SK-N-SH (cell line): ENCODE measurements at regions not wholly inside any gene's neighbourhood (a gene's known extent, or its start where the extent isn't known, plus 50 kb on each side); places are given as distances from the start of the nearest gene placed in this dataset.

Experiments
- CTCF ChIA-PET: fragments of 300-600, 350-600 bp; formaldehyde crosslinking; extraction: SDS; loops from one replicate; lab custom pipeline; 2021; lab: Yijun Ruan, JAX
- POLR2A ChIA-PET: fragments of 350-600 bp; sonication (Branson Sonifier 250); formaldehyde crosslinking; extraction: SDS; loops from one replicate; lab custom pipeline; 2020; ENCODE audit warnings: antibody characterized with exemption, inconsistent platforms; lab: Yijun Ruan, JAX
- DNase-seq: peaks from one replicate; pipeline ENCODE4 v3.0.0; 2012
- H2AFZ ChIP-seq: fragments of 200-600 bp; sonication (generic); 2 replicates; pipeline ENCODE4 v1.8.1; 2016; ENCODE audit warnings: antibody characterized with exemption, mild to moderate bottlenecking, low read depth
- H3F3A ChIP-seq: fragments of 200-600 bp; sonication (generic); replicated peaks from 2 replicates; pipeline ENCODE3; 2016; ENCODE audit warnings: antibody characterized with exemption, mild to moderate bottlenecking; ENCODE audit not compliant: insufficient read depth
- H3K27ac ChIP-seq, 2 experiments: fragments of 200-500 bp in 1 of 2; fragments of 200-600 bp in 1 of 2; sonication (Bioruptor generic) in 1 of 2; sonication (generic), shearing (Covaris generic) in 1 of 2; 2 replicates each; pipeline versions ENCODE4 v1.5.1 to v1.6.1; 2014 to 2016; ENCODE audit warnings: low read depth in 2 of 2, inconsistent platforms in 1 of 2, low read length in 1 of 2, mild to moderate bottlenecking in 1 of 2, mixed read lengths in 1 of 2
- H3K27me3 ChIP-seq: fragments of 200-600 bp; sonication (generic), shearing (Covaris generic); 2 replicates; pipeline ENCODE4 v1.6.1; 2016; ENCODE audit warnings: mixed run types; ENCODE audit not compliant: insufficient read depth
- H3K36me3 ChIP-seq, 2 experiments: fragments of 200-500 bp in 1 of 2; fragments of 200-600 bp in 1 of 2; sonication (Bioruptor generic) in 1 of 2; sonication (generic) in 1 of 2; replicated peaks in 1 of 2; 2 replicates each; pipeline versions ENCODE3 to v1.5.1; 2014 to 2016; ENCODE audit warnings: low read length in 1 of 2, mild to moderate bottlenecking in 1 of 2; ENCODE audit not compliant: insufficient read depth in 2 of 2, control insufficient read depth in 1 of 2
- H3K4me1 ChIP-seq, 2 experiments: fragments of 200-500 bp in 1 of 2; fragments of 200-600 bp in 1 of 2; sonication (Bioruptor generic) in 1 of 2; sonication (generic), shearing (Covaris generic) in 1 of 2; 2 replicates each; pipeline versions ENCODE4 v1.5.1 to v1.6.1; 2014 to 2016; ENCODE audit warnings: low read depth in 1 of 2, low read length in 1 of 2, mixed run types in 1 of 2; ENCODE audit not compliant: insufficient read depth in 2 of 2, control insufficient read depth in 1 of 2
- H3K4me2 ChIP-seq: fragments of 200-600 bp; sonication (generic), shearing (Covaris generic); 2 replicates; pipeline ENCODE4 v1.6.1; 2017; ENCODE audit warnings: mixed run types
- H3K4me3 ChIP-seq, 2 experiments: fragments of 200-500 bp in 1 of 2; fragments of 200-600 bp in 1 of 2; sonication (Bioruptor generic) in 1 of 2; sonication (generic), shearing (Covaris generic) in 1 of 2; 2 replicates each; pipeline versions ENCODE4 v1.5.1 to v1.8.1; 2014 to 2016; ENCODE audit warnings: low read depth in 2 of 2, inconsistent platforms in 1 of 2, low read length in 1 of 2, mild to moderate bottlenecking in 1 of 2, mixed read lengths in 1 of 2, moderate library complexity in 1 of 2
- H3K79me2 ChIP-seq: fragments of 200-600 bp; sonication (generic); 2 replicates; pipeline ENCODE4 v1.8.1; 2017; ENCODE audit warnings: mild to moderate bottlenecking; ENCODE audit not compliant: insufficient read depth
- H3K9ac ChIP-seq: fragments of 200-600 bp; sonication (generic); 2 replicates; pipeline ENCODE4 v1.6.1; 2017; ENCODE audit warnings: mixed run types
- H3K9me2 ChIP-seq: fragments of 200-600 bp; sonication (generic); 2 replicates; pipeline ENCODE4 v1.6.1; 2017; ENCODE audit warnings: mixed run types
- H3K9me3 ChIP-seq: fragments of 200-600 bp; sonication (generic); 2 replicates; pipeline ENCODE4 v1.6.1; 2017; ENCODE audit warnings: mixed run types, mild to moderate bottlenecking, moderate library complexity
- H4K20me1 ChIP-seq: fragments of 200-600 bp; sonication (generic); 2 replicates; pipeline ENCODE4 v1.6.1; 2017; ENCODE audit warnings: mild to moderate bottlenecking, mixed run types; ENCODE audit not compliant: insufficient read depth
- EP300 ChIP-seq, 2 experiments: IDR thresholded peaks; 2 replicates each; pipeline versions ENCODE4 v1.4.0 to v1.6.1; 2012; ENCODE audit warnings: borderline replicate concordance in 1 of 2, low read depth in 1 of 2, low read length in 1 of 2
- FOXJ3 ChIP-seq: sonication (generic); formaldehyde crosslinking; IDR thresholded peaks from 2 replicates; pipeline ENCODE4 v1.5.1; 2020; ENCODE audit warnings: mild to moderate bottlenecking, missing genetic modification reagents
- GABPA ChIP-seq: IDR thresholded peaks from 2 replicates; pipeline ENCODE4 v1.4.0; 2012; ENCODE audit warnings: low read depth, mild to moderate bottlenecking
- JUND ChIP-seq: IDR thresholded peaks from 2 replicates; pipeline ENCODE4 v1.4.0; 2012
- MEF2A ChIP-seq: IDR thresholded peaks from 2 replicates; pipeline ENCODE4 v1.4.0; 2012; ENCODE audit warnings: low read depth, borderline replicate concordance
- NFIC ChIP-seq: IDR thresholded peaks from 2 replicates; pipeline ENCODE4 v1.4.0; 2012; ENCODE audit warnings: borderline replicate concordance
- NRF1 ChIP-seq: IDR thresholded peaks from 2 replicates; pipeline ENCODE4 v1.6.1; 2012; ENCODE audit warnings: low read depth, mild to moderate bottlenecking, low read length
- POLR2AphosphoS5 ChIP-seq: IDR thresholded peaks from 2 replicates; pipeline ENCODE4 v1.6.1; 2012; ENCODE audit warnings: low read depth, low read length
- RAD21 ChIP-seq: IDR thresholded peaks from 2 replicates; pipeline ENCODE4 v1.6.1; 2012; ENCODE audit warnings: mild to moderate bottlenecking, low read length
- RCOR1 ChIP-seq: fragments of 150-350 bp; IDR thresholded peaks from 2 replicates; pipeline ENCODE4 v1.6.1; 2017; ENCODE audit warnings: antibody characterized with exemption, low read length
- REST ChIP-seq: IDR thresholded peaks from 2 replicates; pipeline ENCODE4 v1.6.1; 2012; ENCODE audit warnings: mild to moderate bottlenecking, low read depth, low read length, moderate library complexity
- RFX5 ChIP-seq: IDR thresholded peaks from 2 replicates; pipeline ENCODE4 v1.6.1; 2012; ENCODE audit warnings: mild to moderate bottlenecking, improper control_type of control experiment, low read length
- TCF12 ChIP-seq: IDR thresholded peaks from 2 replicates; pipeline ENCODE4 v1.4.0; 2012
- ZBTB33 ChIP-seq: IDR thresholded peaks from 2 replicates; pipeline ENCODE4 v1.4.0; 2012; ENCODE audit warnings: low read depth, borderline replicate concordance
- WGBS: methylation state at CpG from one replicate; pipeline ENCODE4 v1.1.6; 2017; ENCODE audit warnings: low lambda C conversion rate; 5-methylcytosine and 5-hydroxymethylcytosine counted together

- Histone ChIP-seq H3K9me2 (no peaks in the 10 kb centered on the region), H3K27ac (no peak overlapping the region), H3K27me3 (no peaks in the 10 kb centered on the region; the same call in 1 of the 2 replicates), H4K20me1 (no peaks in the 10 kb centered on the region), H3K4me3 (no peak overlapping the region), H3K79me2 (no peaks in the 10 kb centered on the region), H3F3A (no peaks in the 10 kb centered on the region), H3K4me2 (no peak overlapping the region), H2AFZ (no peak overlapping the region), H3K36me3 (no peaks in the 10 kb centered on the region), H3K9me3 (no peaks in the 10 kb centered on the region), H3K4me1 (no peaks in the 10 kb centered on the region), H3K9ac (no peak overlapping the region)
- no peak for DNase-seq
- 13% methylated on average over 11 of the region's 11 CpGs for WGBS
- ChIA-PET POLR2A (no interaction called here), CTCF (interaction anchor here (0.7 kb wide), 1 partner anchor 390 kb away, joined by 3 read pairs; no protein-coding TSS in a partner anchor)
- TF ChIP-seq JUND (no peak), GABPA (no peak), MEF2A (no peak), REST (no peak), RAD21 (no peak), NRF1 (no peak)
These were observed 915.3 kb downstream of the UQCRFS1 start for GRCh38 chr19:28297586-28298157.

GRCh38 chr19:28297036-28297435 lies 915.9 kb downstream of the UQCRFS1 start:
- CTCF ChIA-PET: no interaction called here
- Histone ChIP-seq H3K9me2 (no peaks in the 10 kb centered on the region), H4K20me1 (no peaks in the 10 kb centered on the region), H3K4me2 (no peak overlapping the region), H3K27ac (no peak overlapping the region), H3K9me3 (no peaks in the 10 kb centered on the region), H3K4me1 (no peaks in the 10 kb centered on the region), H3K79me2 (no peaks in the 10 kb centered on the region), H3K9ac (no peak overlapping the region), H3K4me3 (no peak overlapping the region), H2AFZ (no peak overlapping the region), H3K36me3 (no peaks in the 10 kb centered on the region), H3F3A (no peaks in the 10 kb centered on the region), H3K27me3 (no peaks in the 10 kb centered on the region; the same call in 1 of the 2 replicates)
- WGBS: 4% methylated on average over 2 of the region's 2 CpGs
- TF ChIP-seq RFX5 (no peak), ZBTB33 (no peak), POLR2AphosphoS5 (no peak), TCF12 (no peak), RCOR1 (no peak), JUND (no peak), NRF1 (no peak), NFIC (no peak), FOXJ3 (CRISPR knock-in tag) (no peak), EP300 (IDR thresholded peaks at IDR 0.05; ENCODE audit: borderline replicate concordance in 1 of 2, low read depth in 1 of 2, low read length in 1 of 2) (no peak), MEF2A (no peak)
- no peak for DNase-seq
- POLR2A ChIA-PET: no interaction called here
